GM21717 (cell line): ENCODE measurements at regions not wholly inside any gene's neighbourhood (a gene's known extent, or its start where the extent isn't known, plus 50 kb on each side); places are given as distances from the start of the nearest gene placed in this dataset.

Source experiments
- ATAC-seq: cut with Tn5 transposase; IDR thresholded peaks from one replicate; pipeline ENCODE4 v1.9.1; 2021; ENCODE audit warnings: mild to moderate bottlenecking, moderate library complexity; ENCODE audit not compliant: unreplicated experiment

- ATAC-seq = no peak
These were observed 496.9 kb downstream of the SOX6 start for GRCh38 chr11:15859411-15859810.

GRCh38 chr11:15861256-15861655, 495.1 kb downstream of the SOX6 start:
- no peak for ATAC-seq

GRCh38 chr11:15863411-15863810, 492.9 kb downstream of the SOX6 start:
- no peak for ATAC-seq

GRCh38 chr11:15864026-15864805, 492.1 kb downstream of the SOX6 start:
- no peak for ATAC-seq

GRCh38 chr11:15865212-15865987, 490.9 kb downstream of the SOX6 start:
- no peak for ATAC-seq

GRCh38 chr11:15867871-15868270, 488.5 kb downstream of the SOX6 start:
- ATAC-seq = no peak

- no peak for ATAC-seq
These were observed 485.4 kb downstream of the SOX6 start for GRCh38 chr11:15870911-15871310.

GRCh38 chr11:15871904-15872626, 484.3 kb downstream of the SOX6 start:
- ATAC-seq = no peak

GRCh38 chr11:15873501-15873900, 482.8 kb downstream of the SOX6 start:
- no peak for ATAC-seq

- ATAC-seq = no peak
These were observed 481.6 kb downstream of the SOX6 start for GRCh38 chr11:15874704-15875103.

GRCh38 chr11:15875393-15875792, 481.0 kb downstream of the SOX6 start:
- no peak for ATAC-seq

GRCh38 chr11:15875943-15876342, 480.4 kb downstream of the SOX6 start:
- no peak for ATAC-seq

GRCh38 chr11:15878756-15879155, 477.6 kb downstream of the SOX6 start:
- ATAC-seq = no peak

GRCh38 chr11:15880291-15880690, 476.1 kb downstream of the SOX6 start:
- ATAC-seq = no peak

GRCh38 chr11:15882876-15883454, 473.4 kb downstream of the SOX6 start:
- ATAC-seq = no peak

- no peak for ATAC-seq
These were observed 472.9 kb downstream of the SOX6 start for GRCh38 chr11:15883455-15883920.

GRCh38 chr11:15884141-15884540, 472.2 kb downstream of the SOX6 start:
- ATAC-seq = no peak

GRCh38 chr11:15884777-15885540, 471.4 kb downstream of the SOX6 start:
- no peak for ATAC-seq

- no peak for ATAC-seq
These were observed 470.5 kb downstream of the SOX6 start for GRCh38 chr11:15885854-15886253.

GRCh38 chr11:15886299-15886698, 470.0 kb downstream of the SOX6 start:
- no peak for ATAC-seq
